H1 (cell line): ENCODE measurements at regions not wholly inside any gene's neighbourhood (a gene's known extent, or its start where the extent isn't known, plus 50 kb on each side); places are given as distances from the start of the nearest gene placed in this dataset.

Experiments
- CTCF ChIA-PET: fragments of 300-600 bp; sonication (Branson Sonifier 250); formaldehyde crosslinking; loops from one replicate; lab custom pipeline; 2021; ENCODE audit not compliant: partially characterized antibody; lab: Charles Lee
- POLR2A ChIA-PET: fragments of 300-600 bp; sonication (Branson Sonifier 250); formaldehyde crosslinking; loops from one replicate; lab custom pipeline; 2021; ENCODE audit warnings: inconsistent platforms; ENCODE audit not compliant: partially characterized antibody; lab: Charles Lee
- DNase-seq, 2 experiments: peaks; one replicate each; pipeline versions ENCODE4 v3.0.0 to v3.0.0-alpha.2; 2010 to 2022; ENCODE audit warnings: low spot score in 2 of 2, low read depth in 1 of 2, mixed read lengths in 1 of 2
- FAIRE-seq: peaks from 2 replicates; lab custom pipeline; 2011; peaks lifted over from hg19 to GRCh38; lab: Jason Lieb, UNC
- H2AFZ ChIP-seq: 2 replicates; pipeline ENCODE4 v1.8.1; 2012; ENCODE audit warnings: low read length, inconsistent platforms
- H2AK5ac ChIP-seq: 2 replicates; pipeline ENCODE4 v1.6.1; 2013; ENCODE audit warnings: low read depth, low read length
- H2BK120ac ChIP-seq: replicated peaks from 2 replicates; pipeline ENCODE3; 2013; ENCODE audit warnings: low read depth, low read length, inconsistent platforms
- H2BK12ac ChIP-seq: 2 replicates; pipeline ENCODE4 v1.6.1; 2013; ENCODE audit warnings: low read depth, low read length
- H2BK15ac ChIP-seq: 2 replicates; pipeline ENCODE4 v1.6.1; 2013; ENCODE audit warnings: low read length
- H2BK20ac ChIP-seq: 2 replicates; pipeline ENCODE4 v1.6.1; 2013; ENCODE audit warnings: low read length
- H2BK5ac ChIP-seq: 2 replicates; pipeline ENCODE4 v1.6.1; 2013; ENCODE audit warnings: low read depth, low read length
- H3K14ac ChIP-seq: 2 replicates; pipeline ENCODE4 v1.6.1; 2013; ENCODE audit warnings: inconsistent platforms; ENCODE audit not compliant: insufficient read length
- H3K18ac ChIP-seq: 2 replicates; pipeline ENCODE4 v1.6.1; 2013; ENCODE audit warnings: low read length; ENCODE audit errors: extremely low read depth
- H3K23ac ChIP-seq: 2 replicates; pipeline ENCODE4 v1.6.1; 2013; ENCODE audit warnings: inconsistent platforms; ENCODE audit not compliant: insufficient read length
- H3K23me2 ChIP-seq: 2 replicates; pipeline ENCODE4 v1.6.1; 2013; ENCODE audit warnings: low read depth, low read length
- H3K27ac ChIP-seq: 2 replicates; pipeline ENCODE4 v1.6.1; 2011; ENCODE audit warnings: low read depth, low read length, inconsistent platforms
- H3K27me3 ChIP-seq, 4 experiments: replicated peaks in 1 of 4; 1 replicate in 1 of 4; 2 replicates in 3 of 4; pipeline versions ENCODE4 v1.6.1 to v1.8.1; 2011 to 2013; ENCODE audit warnings: low read length in 3 of 4, mild to moderate bottlenecking in 3 of 4, inconsistent platforms in 2 of 4, mixed read lengths in 2 of 4, moderate library complexity in 1 of 4; ENCODE audit not compliant: control insufficient read depth in 3 of 4, insufficient read depth in 3 of 4; ENCODE audit errors: extremely low read depth in 1 of 4
- H3K36me3 ChIP-seq, 4 experiments: 2 replicates each; pipeline versions ENCODE4 v1.6.1 to v1.8.1; 2011 to 2013; ENCODE audit warnings: mild to moderate bottlenecking in 4 of 4, low read length in 3 of 4, moderate library complexity in 2 of 4, control low read depth in 1 of 4, inconsistent platforms in 1 of 4; ENCODE audit not compliant: insufficient read depth in 4 of 4, control insufficient read depth in 2 of 4
- H3K4ac ChIP-seq: replicated peaks from 2 replicates; pipeline ENCODE3; 2013; ENCODE audit warnings: low read length, low read depth, mixed read lengths, inconsistent platforms; ENCODE audit not compliant: insufficient read length
- H3K4me1 ChIP-seq, 4 experiments: replicated peaks in 1 of 4; 1 replicate in 1 of 4; 2 replicates in 3 of 4; pipeline versions ENCODE4 v1.6.1 to v1.8.1; 2011 to 2013; ENCODE audit warnings: low read length in 3 of 4, inconsistent platforms in 2 of 4, mixed read lengths in 1 of 4; ENCODE audit not compliant: insufficient read depth in 4 of 4, control insufficient read depth in 3 of 4
- H3K4me2 ChIP-seq, 2 experiments: 2 replicates each; pipeline versions ENCODE4 v1.6.1 to v1.8.1; 2011 to 2013; ENCODE audit warnings: low read depth in 2 of 2, low read length in 2 of 2, control low read depth in 1 of 2, inconsistent platforms in 1 of 2, mild to moderate bottlenecking in 1 of 2; ENCODE audit not compliant: insufficient read depth in 1 of 2
- H3K4me3 ChIP-seq, 4 experiments: fragments of 200-600, 300-600 bp in 1 of 4; sonication (generic), shearing (Covaris generic), sonication (Bioruptor Twin) in 1 of 4; 2 replicates each; pipeline versions ENCODE4 v1.5.1 to v1.8.1; 2011 to 2016; ENCODE audit warnings: low read length in 4 of 4, low read depth in 3 of 4, control low read depth in 2 of 4, inconsistent platforms in 2 of 4, mild to moderate bottlenecking in 2 of 4, mixed read lengths in 1 of 4, moderate library complexity in 1 of 4; ENCODE audit not compliant: insufficient read depth in 2 of 4; ENCODE audit errors: extremely low read depth in 1 of 4
- H3K56ac ChIP-seq: replicated peaks from 2 replicates; pipeline ENCODE3; 2013; ENCODE audit warnings: low read depth, mild to moderate bottlenecking, mixed read lengths, low read length, inconsistent platforms; ENCODE audit not compliant: insufficient read length
- H3K79me1 ChIP-seq: 2 replicates; pipeline ENCODE4 v1.6.1; 2013; ENCODE audit warnings: low read depth, low read length, control low read depth
- H3K79me2 ChIP-seq, 2 experiments: 2 replicates each; pipeline versions ENCODE4 v1.6.1 to v1.8.1; 2012 to 2013; ENCODE audit warnings: low read length in 2 of 2, mild to moderate bottlenecking in 2 of 2, inconsistent platforms in 1 of 2; ENCODE audit not compliant: insufficient read depth in 2 of 2, control insufficient read depth in 1 of 2
- H3K9ac ChIP-seq, 4 experiments: replicated peaks in 1 of 4; 1 replicate in 1 of 4; 2 replicates in 3 of 4; pipeline versions ENCODE4 v1.6.1 to v1.8.1; 2011 to 2013; ENCODE audit warnings: low read depth in 3 of 4, low read length in 3 of 4, control low read depth in 2 of 4, mild to moderate bottlenecking in 2 of 4, moderate library complexity in 2 of 4, inconsistent platforms in 1 of 4; ENCODE audit errors: extremely low read depth in 1 of 4
- H3K9me3 ChIP-seq, 2 experiments: 2 replicates each; pipeline versions ENCODE4 v1.6.1 to v1.8.1; 2012 to 2013; ENCODE audit warnings: mild to moderate bottlenecking in 2 of 2, moderate library complexity in 2 of 2, control low read depth in 1 of 2, inconsistent platforms in 1 of 2, low read depth in 1 of 2, low read length in 1 of 2, mixed read lengths in 1 of 2; ENCODE audit not compliant: insufficient read depth in 2 of 2
- H4K20me1 ChIP-seq, 2 experiments: replicated peaks in 1 of 2; 2 replicates each; pipeline versions ENCODE3 to v1.8.1; 2011 to 2013; ENCODE audit warnings: inconsistent platforms in 2 of 2, low read length in 2 of 2, mild to moderate bottlenecking in 1 of 2; ENCODE audit not compliant: insufficient read depth in 2 of 2, control insufficient read depth in 1 of 2
- H4K5ac ChIP-seq: 2 replicates; pipeline ENCODE4 v1.6.1; 2013; ENCODE audit warnings: low read length, low read depth, mixed read lengths, inconsistent platforms; ENCODE audit not compliant: insufficient read length
- H4K8ac ChIP-seq: 2 replicates; pipeline ENCODE4 v1.8.0; 2013; ENCODE audit warnings: mild to moderate bottlenecking, moderate library complexity, low read length, inconsistent platforms; ENCODE audit not compliant: insufficient read depth; ENCODE audit errors: extremely low read depth
- H4K91ac ChIP-seq: replicated peaks from 2 replicates; pipeline ENCODE3; 2013; ENCODE audit warnings: low read length, mixed read lengths, inconsistent platforms; ENCODE audit not compliant: insufficient read length
- BRCA1 ChIP-seq: IDR thresholded peaks from 2 replicates; pipeline ENCODE4 v1.6.1; 2012; ENCODE audit warnings: low read depth, low read length, improper control_type of control experiment
- POLR2A ChIP-seq, 2 experiments: IDR thresholded peaks; 1 replicate in 1 of 2; 2 replicates in 1 of 2; pipeline ENCODE4 v1.6.1; 2011; ENCODE audit warnings: low read depth in 2 of 2, low read length in 2 of 2, mild to moderate bottlenecking in 2 of 2; ENCODE audit errors: control extremely low read depth in 1 of 2
- SP1 ChIP-seq: IDR thresholded peaks from 2 replicates; pipeline ENCODE4 v1.6.1; 2011; ENCODE audit warnings: low read depth, low read length
- TBP ChIP-seq: IDR thresholded peaks from 2 replicates; pipeline ENCODE4 v1.6.1; 2011; ENCODE audit warnings: low read depth, low read length, improper control_type of control experiment
- WGBS, 2 experiments: shearing (Covaris generic) in 1 of 2; methylation state at CpG; one replicate each; pipeline versions ENCODE4 v1.1.6 to v1.1.7; 2013 to 2015; ENCODE audit warnings: low lambda C conversion rate in 2 of 2, mixed read lengths in 2 of 2, inconsistent platforms in 1 of 2, low coverage in 1 of 2, missing lambda C conversion rate in 1 of 2; ENCODE audit not compliant: insufficient replicate concordance in 2 of 2, insufficient coverage in 1 of 2, insufficient read length in 1 of 2; ENCODE audit errors: extremely low coverage in 1 of 2, missing lambda C conversion rate in 1 of 2; 5-methylcytosine and 5-hydroxymethylcytosine counted together

DNA sequence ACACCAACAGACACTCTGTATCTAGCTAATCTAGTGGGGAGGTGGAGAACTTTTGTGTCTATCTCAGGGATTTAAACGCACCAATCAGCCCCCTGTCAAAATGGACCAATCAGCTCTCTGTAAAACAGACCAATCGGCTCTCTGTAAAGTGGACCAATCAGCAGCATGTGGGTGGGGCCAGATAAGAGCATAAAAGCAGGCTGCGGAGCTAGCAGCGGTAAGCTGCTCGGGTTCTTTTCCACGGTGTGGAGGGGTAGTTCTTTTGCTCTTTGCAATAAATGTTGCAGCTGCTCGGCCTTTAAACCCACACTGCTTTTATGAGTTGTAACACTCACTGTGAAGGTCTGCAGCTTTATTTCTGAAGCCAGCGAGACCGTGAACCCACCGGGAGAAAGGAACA, 51.3 kb upstream of the FOXI3 start:
- Histone ChIP-seq H3K4ac (no peak overlapping the region), H3K4me3 (no peak overlapping the region), H2AK5ac (no peak overlapping the region), H2BK12ac (no peak overlapping the region), H3K9ac (no peak overlapping the region), H3K27me3 (no peaks in the 10 kb centered on the region), H3K56ac (no peak overlapping the region), H3K4me1 (no peaks in the 10 kb centered on the region; a peak in 2 of 7 replicates), H3K23me2 (no peaks in the 10 kb centered on the region; the same call in 1 of the 2 replicates), H3K4me2 (no peak overlapping the region; a peak in 1 of 4 replicates), H4K5ac (no peak overlapping the region), H2BK20ac (no peak overlapping the region), H3K9me3 (peaks cover 0 to 10% of the 10 kb centered on the region in 2 experiments; a peak in 3 of 4 replicates), H2BK5ac (no peak overlapping the region), H3K36me3 (no peaks in the 10 kb centered on the region), H3K79me1 (no peaks in the 10 kb centered on the region), H3K23ac (no peak overlapping the region), H3K27ac (no peak overlapping the region), H4K20me1 (no peaks in the 10 kb centered on the region), H4K91ac (no peak overlapping the region), H3K18ac (no peak overlapping the region), H2AFZ (no peak overlapping the region), H3K14ac (no peak overlapping the region), H4K8ac (no peak overlapping the region), H2BK15ac (no peak overlapping the region), H2BK120ac (no peak overlapping the region), H3K79me2 (no peaks in the 10 kb centered on the region)
- POLR2A ChIA-PET: interaction anchor here (0.9 to 1.3 kb wide), 3 partner anchors 12 to 57 kb away, joined by 3 to 4 read pairs (median 4); no protein-coding TSS in a partner anchor
- 87% methylated on average over 8 of the region's 10 CpGs; no CpG with 5 or more reads in 1 of the 2 experiments for WGBS, 2 experiments
- no peak for DNase-seq
- CTCF ChIA-PET: interaction anchor here (0.6 to 5.2 kb wide), 10 partner anchors 9 to 312 kb away, joined by 3 to 29 read pairs (median 4); no protein-coding TSS in a partner anchor
- FAIRE-seq: no peak
- TF ChIP-seq SP1 (0 out of 2 replicates have a peak, but pooled peaks have one; percentile 13), TBP (peak; percentile 73), POLR2A (IDR thresholded peaks at IDR 0.05; ENCODE audit: control extremely low read depth in 1 of 2, low read depth in 2 of 2, low read length in 2 of 2) (peak in 1 of 2 experiments; percentile 30; a peak in 1 of 3 replicates), BRCA1 (no peak)
